ENCODE measurements at regions not wholly inside any gene's neighbourhood (a gene's known extent, or its start where the extent isn't known, plus 50 kb on each side); places are given as distances from the start of the nearest gene placed in this dataset.

GRCh38 chr14:103205541-103205906 is 82.3 kb downstream of the TNFAIP2 start:
- no peak for DNase-seq
- 42% methylated on average over 2 of the region's 3 CpGs for WGBS (ENCODE audit: insufficient coverage, low coverage, low lambda C conversion rate, missing lambda C conversion rate)
- H3K27ac ChIP-seq = peak overlapping the region; percentile 94 to 99 (median 95)
- H3K9me3 ChIP-seq = no peaks in the 10 kb centered on the region
- H3K27me3 ChIP-seq = no peaks in the 10 kb centered on the region
- no peak for TF ChIP-seq POLR2A (IDR thresholded peaks at IDR 0.05)
- no peak for TF ChIP-seq CTCF (IDR thresholded peaks at IDR 0.05)
- no peaks in the 10 kb centered on the region for H3K36me3 ChIP-seq
- intact Hi-C loops (cut with DNase I) = loop anchor here in 1 of 2 donors (10.0 kb wide), 1 partner anchor 79 kb away; no protein-coding TSS in a partner anchor
- peaks cover 0 to 16% (median 7%) of the 10 kb centered on the region in 4 donors for H3K4me1 ChIP-seq
- peak in 3 of 4 donors; percentile 0 to 1 (median 1) for ATAC-seq
- H3K4me3 ChIP-seq = peak overlapping the region; percentile 49 to 69 (median 56)

GRCh38 chr14:103206023-103206481 is 82.8 kb downstream of the TNFAIP2 start:
- H3K4me1 ChIP-seq = peaks cover 0 to 16% (median 7%) of the 10 kb centered on the region in 4 donors
- 33% methylated on average over 1 of the region's 4 CpGs for WGBS (ENCODE audit: insufficient coverage, low coverage, low lambda C conversion rate, missing lambda C conversion rate)
- ATAC-seq = peak; percentile 7 to 33 (median 18)
- H3K4me3 ChIP-seq = peak overlapping the region; percentile 49 to 69 (median 56)
- TF ChIP-seq CTCF (IDR thresholded peaks at IDR 0.05) (no peak), POLR2A (IDR thresholded peaks at IDR 0.05) (peak; percentile 12)
- H3K36me3 ChIP-seq = no peaks in the 10 kb centered on the region
- H3K27ac ChIP-seq = peak overlapping the region; percentile 94 to 99 (median 95)
- no peaks in the 10 kb centered on the region for H3K27me3 ChIP-seq
- no peaks in the 10 kb centered on the region for H3K9me3 ChIP-seq
- no peak for DNase-seq
- intact Hi-C loops (cut with DNase I) = loop anchor here in 1 of 2 donors (10.0 kb wide), 1 partner anchor 79 kb away; no protein-coding TSS in a partner anchor

GRCh38 chr14:103206836-103207387 is 83.7 kb downstream of the TNFAIP2 start:
- Histone ChIP-seq H3K36me3 (no peaks in the 10 kb centered on the region), H3K4me3 (peak overlapping the region; percentile 49 to 69 (median 56)), H3K27me3 (no peaks in the 10 kb centered on the region), H3K27ac (peak overlapping the region; percentile 94 to 99 (median 97)), H3K9me3 (no peaks in the 10 kb centered on the region), H3K4me1 (peaks cover 0 to 16% (median 7%) of the 10 kb centered on the region in 4 donors)
- no peak for TF ChIP-seq CTCF (IDR thresholded peaks at IDR 0.05)
- TF ChIP-seq POLR2A (IDR thresholded peaks at IDR 0.05) = no peak
- ATAC-seq = peak; percentile 75 to 87 (median 82)
- peak; percentile 94 to 96 (median 96) for DNase-seq
- 19% methylated on average over 15 of the region's 27 CpGs for WGBS (ENCODE audit: insufficient coverage, low coverage, low lambda C conversion rate, missing lambda C conversion rate)
- intact Hi-C loops (cut with DNase I) = loop anchor here in 1 of 2 donors (10.0 kb wide), 1 partner anchor 78 kb away; no protein-coding TSS in a partner anchor

GRCh38 chr14:103207388-103208072 is 84.3 kb downstream of the TNFAIP2 start:
- 1% methylated on average over 15 of the region's 80 CpGs for WGBS (ENCODE audit: insufficient coverage, low coverage, low lambda C conversion rate, missing lambda C conversion rate)
- TF ChIP-seq POLR2A (IDR thresholded peaks at IDR 0.05) (peak; percentile 76), CTCF (IDR thresholded peaks at IDR 0.05) (no peak)
- peak in 2 of 3 donors; percentile 64 to 77 for DNase-seq

More at GRCh38 chr14:103207388-103208072, 84.3 kb downstream of the TNFAIP2 start:
- H3K36me3 ChIP-seq = no peaks in the 10 kb centered on the region
- peak; percentile 10 to 62 (median 58) for ATAC-seq
- peak overlapping the region; percentile 94 to 99 (median 97) for H3K27ac ChIP-seq
- peaks cover 0 to 17% (median 9%) of the 10 kb centered on the region in 4 donors for H3K4me1 ChIP-seq
- intact Hi-C loops (cut with DNase I) = loop anchor here in 1 of 2 donors (10.0 kb wide), 1 partner anchor 77 kb away; no protein-coding TSS in a partner anchor
- peak overlapping the region; percentile 51 to 69 (median 56) for H3K4me3 ChIP-seq
- no peaks in the 10 kb centered on the region for H3K9me3 ChIP-seq
- H3K27me3 ChIP-seq = no peaks in the 10 kb centered on the region

Data from right lobe of liver (tissue), 6 donors.